ENCODE measurements at regions not wholly inside any gene's neighbourhood (a gene's known extent, or its start where the extent isn't known, plus 50 kb on each side); places are given as distances from the start of the nearest gene placed in this dataset.

- TF ChIP-seq, protein P1, sequence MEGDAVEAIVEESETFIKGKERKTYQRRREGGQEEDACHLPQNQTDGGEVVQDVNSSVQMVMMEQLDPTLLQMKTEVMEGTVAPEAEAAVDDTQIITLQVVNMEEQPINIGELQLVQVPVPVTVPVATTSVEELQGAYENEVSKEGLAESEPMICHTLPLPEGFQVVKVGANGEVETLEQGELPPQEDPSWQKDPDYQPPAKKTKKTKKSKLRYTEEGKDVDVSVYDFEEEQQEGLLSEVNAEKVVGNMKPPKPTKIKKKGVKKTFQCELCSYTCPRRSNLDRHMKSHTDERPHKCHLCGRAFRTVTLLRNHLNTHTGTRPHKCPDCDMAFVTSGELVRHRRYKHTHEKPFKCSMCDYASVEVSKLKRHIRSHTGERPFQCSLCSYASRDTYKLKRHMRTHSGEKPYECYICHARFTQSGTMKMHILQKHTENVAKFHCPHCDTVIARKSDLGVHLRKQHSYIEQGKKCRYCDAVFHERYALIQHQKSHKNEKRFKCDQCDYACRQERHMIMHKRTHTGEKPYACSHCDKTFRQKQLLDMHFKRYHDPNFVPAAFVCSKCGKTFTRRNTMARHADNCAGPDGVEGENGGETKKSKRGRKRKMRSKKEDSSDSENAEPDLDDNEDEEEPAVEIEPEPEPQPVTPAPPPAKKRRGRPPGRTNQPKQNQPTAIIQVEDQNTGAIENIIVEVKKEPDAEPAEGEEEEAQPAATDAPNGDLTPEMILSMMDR (conservative IDR thresholded peaks at IDR 0.05; ENCODE audit: low read depth, low read length) = no peak
- TF ChIP-seq EZH2 (IDR thresholded peaks at IDR 0.05; ENCODE audit: borderline replicate concordance, low read depth, low read length, poor library complexity, severe bottlenecking) = no peak
Observed at GRCh38 chr22:20642668-20643179, 131.2 kb upstream of the SERPIND1 start.

All from A673 (cell line).